ENCODE measurements at regions not wholly inside any gene's neighbourhood (a gene's known extent, or its start where the extent isn't known, plus 50 kb on each side); places are given as distances from the start of the nearest gene placed in this dataset.
A peak's percentile ranks its signal among the peaks of the same experiment; 100 is the strongest.

- H3K36me3 ChIP-seq (ENCODE audit: insufficient read depth, low read length, poor library complexity, severe bottlenecking), result no peaks in the 10 kb centered on the region
- BruUV-seq (replicated peaks), result no TSS peak
- intact Hi-C loops (cut with micrococcal nuclease; ENCODE audit: unreplicated experiment), result no loop called here
- H3K27ac ChIP-seq (ENCODE audit: low read depth, low read length, poor library complexity, severe bottlenecking), result no peak overlapping the region
- TF ChIP-seq CTCF (conservative IDR thresholded peaks at IDR 0.05; ENCODE audit: low read depth, low read length) (no peak), EZH2 (IDR thresholded peaks at IDR 0.05; ENCODE audit: borderline replicate concordance, low read depth, low read length, poor library complexity, severe bottlenecking) (no peak)
- H3K4me3 ChIP-seq (ENCODE audit: low read depth, low read length, poor library complexity, severe bottlenecking), result no peak overlapping the region
- no peak for DNase-seq (ENCODE audit: low spot score)
- CTCF ChIA-PET, result no interaction called here
- POLR2A ChIA-PET (ENCODE audit: low non-redundant PET), result no interaction called here
- H3K9me3 ChIP-seq (ENCODE audit: low read depth, low read length, poor library complexity, severe bottlenecking), result peaks cover 4% of the 10 kb centered on the region
- peaks cover 14% of the 10 kb centered on the region for H3K4me1 ChIP-seq (ENCODE audit: insufficient read depth, low read length, poor library complexity, severe bottlenecking)
- peaks cover 89% of the 10 kb centered on the region for H3K27me3 ChIP-seq (replicated peaks; ENCODE audit: insufficient read depth, low read depth, low read length, poor library complexity)
Measured at GRCh38 chr9:13615660-13616490, 336.4 kb upstream of the MPDZ start.

GRCh38 chr9:13614060-13614459 lies 334.6 kb upstream of the MPDZ start:
- DNase-seq (ENCODE audit: low spot score), result peak; percentile 91
- Histone ChIP-seq H3K9me3 (ENCODE audit: low read depth, low read length, poor library complexity, severe bottlenecking) (peaks cover 4% of the 10 kb centered on the region), H3K36me3 (ENCODE audit: insufficient read depth, low read length, poor library complexity, severe bottlenecking) (no peaks in the 10 kb centered on the region), H3K4me3 (ENCODE audit: low read depth, low read length, poor library complexity, severe bottlenecking) (no peak overlapping the region), H3K4me1 (ENCODE audit: insufficient read depth, low read length, poor library complexity, severe bottlenecking) (peaks cover 14% of the 10 kb centered on the region), H3K27me3 (replicated peaks; ENCODE audit: insufficient read depth, low read depth, low read length, poor library complexity) (peaks cover 90% of the 10 kb centered on the region), H3K27ac (ENCODE audit: low read depth, low read length, poor library complexity, severe bottlenecking) (no peak overlapping the region)
- POLR2A ChIA-PET (ENCODE audit: low non-redundant PET), result no interaction called here
- CTCF ChIA-PET, result no interaction called here
- BruUV-seq (replicated peaks), result no TSS peak
- TF ChIP-seq EZH2 (IDR thresholded peaks at IDR 0.05; ENCODE audit: borderline replicate concordance, low read depth, low read length, poor library complexity, severe bottlenecking) (no peak), CTCF (conservative IDR thresholded peaks at IDR 0.05; ENCODE audit: low read depth, low read length) (no peak)
- intact Hi-C loops (cut with micrococcal nuclease; ENCODE audit: unreplicated experiment), result no loop called here

- ChIA-PET CTCF (no interaction called here), POLR2A (ENCODE audit: low non-redundant PET) (no interaction called here)
- Histone ChIP-seq H3K27ac (ENCODE audit: low read depth, low read length, poor library complexity, severe bottlenecking) (no peak overlapping the region), H3K9me3 (ENCODE audit: low read depth, low read length, poor library complexity, severe bottlenecking) (peaks cover 4% of the 10 kb centered on the region), H3K27me3 (replicated peaks; ENCODE audit: insufficient read depth, low read depth, low read length, poor library complexity) (peaks cover 91% of the 10 kb centered on the region), H3K4me3 (ENCODE audit: low read depth, low read length, poor library complexity, severe bottlenecking) (no peak overlapping the region), H3K4me1 (ENCODE audit: insufficient read depth, low read length, poor library complexity, severe bottlenecking) (peaks cover 14% of the 10 kb centered on the region), H3K36me3 (ENCODE audit: insufficient read depth, low read length, poor library complexity, severe bottlenecking) (no peaks in the 10 kb centered on the region)
- no peak for DNase-seq (ENCODE audit: low spot score)
- TF ChIP-seq EZH2 (IDR thresholded peaks at IDR 0.05; ENCODE audit: borderline replicate concordance, low read depth, low read length, poor library complexity, severe bottlenecking) (no peak), CTCF (conservative IDR thresholded peaks at IDR 0.05; ENCODE audit: low read depth, low read length) (no peak)
- intact Hi-C loops (cut with micrococcal nuclease; ENCODE audit: unreplicated experiment), result no loop called here
- no TSS peak for BruUV-seq (replicated peaks)
Measured at GRCh38 chr9:13613296-13613695, 333.8 kb upstream of the MPDZ start.

Data from A673 (cell line).